H1 (cell line): ENCODE measurements at regions not wholly inside any gene's neighbourhood (a gene's known extent, or its start where the extent isn't known, plus 50 kb on each side); places are given as distances from the start of the nearest gene placed in this dataset.
"Not testable (repeated sequence)": the region's sequence is repeated elsewhere in the genome, so short reads cannot be mapped to it uniquely, and the experiment has no call there.

ENCODE experiments used
- BRCA1 ChIP-seq: IDR thresholded peaks from 2 replicates; pipeline ENCODE4 v1.6.1; 2012; ENCODE audit warnings: low read depth, low read length, improper control_type of control experiment
- EP300 ChIP-seq, 2 experiments: IDR thresholded peaks; 1 replicate in 1 of 2; 2 replicates in 1 of 2; pipeline ENCODE4 v1.6.1; 2011 to 2012; ENCODE audit warnings: low read depth in 2 of 2, low read length in 2 of 2, mild to moderate bottlenecking in 2 of 2, borderline replicate concordance in 1 of 2, inconsistent platforms in 1 of 2, moderate library complexity in 1 of 2
- EZH2 ChIP-seq: fragments of 200-600 bp; sonication (generic); IDR thresholded peaks from 2 replicates; pipeline ENCODE4 v1.7.1; 2012; ENCODE audit warnings: low read depth, mild to moderate bottlenecking, moderate library complexity, low read length, inconsistent platforms; ENCODE audit not compliant: severe bottlenecking
- FOSL1 ChIP-seq: IDR thresholded peaks from 2 replicates; pipeline ENCODE4 v1.6.1; 2011; ENCODE audit warnings: mild to moderate bottlenecking, low read depth, low read length, moderate library complexity; ENCODE audit not compliant: insufficient read depth
- GABPA ChIP-seq: IDR thresholded peaks from 2 replicates; pipeline ENCODE4 v1.6.1; 2011; ENCODE audit warnings: mild to moderate bottlenecking, low read length, moderate library complexity, borderline replicate concordance; ENCODE audit not compliant: insufficient read depth
- JUND ChIP-seq: IDR thresholded peaks from 2 replicates; pipeline ENCODE4 v1.6.1; 2011; ENCODE audit warnings: mild to moderate bottlenecking, improper control_type of control experiment, low read length
- POLR2A ChIP-seq, 2 experiments: IDR thresholded peaks; 1 replicate in 1 of 2; 2 replicates in 1 of 2; pipeline ENCODE4 v1.6.1; 2011; ENCODE audit warnings: low read depth in 2 of 2, low read length in 2 of 2, mild to moderate bottlenecking in 2 of 2; ENCODE audit errors: control extremely low read depth in 1 of 2
- POLR2AphosphoS5 ChIP-seq: IDR thresholded peaks from 2 replicates; pipeline ENCODE4 v1.6.1; 2011; ENCODE audit warnings: low read depth, low read length
- SP1 ChIP-seq: IDR thresholded peaks from 2 replicates; pipeline ENCODE4 v1.6.1; 2011; ENCODE audit warnings: low read depth, low read length
- SRF ChIP-seq: IDR thresholded peaks from 2 replicates; pipeline ENCODE4 v1.6.1; 2011; ENCODE audit warnings: mild to moderate bottlenecking, low read depth, low read length, moderate library complexity
- TEAD4 ChIP-seq: IDR thresholded peaks from 2 replicates; pipeline ENCODE4 v1.6.1; 2012; ENCODE audit warnings: low read depth, low read length, inconsistent platforms, mixed read lengths
- TF ChIP-seq, protein P1 (sequence below), 3 experiments: IDR thresholded peaks; 1 replicate in 2 of 3; 2 replicates in 1 of 3; pipeline versions ENCODE4 v1.5.1 to v1.6.1; 2011; ENCODE audit warnings: low read length in 3 of 3, mild to moderate bottlenecking in 3 of 3, inconsistent platforms in 2 of 3, low read depth in 1 of 3, moderate library complexity in 1 of 3; ENCODE audit not compliant: insufficient read depth in 1 of 3; ENCODE audit errors: control extremely low read depth in 1 of 3

DNA sequence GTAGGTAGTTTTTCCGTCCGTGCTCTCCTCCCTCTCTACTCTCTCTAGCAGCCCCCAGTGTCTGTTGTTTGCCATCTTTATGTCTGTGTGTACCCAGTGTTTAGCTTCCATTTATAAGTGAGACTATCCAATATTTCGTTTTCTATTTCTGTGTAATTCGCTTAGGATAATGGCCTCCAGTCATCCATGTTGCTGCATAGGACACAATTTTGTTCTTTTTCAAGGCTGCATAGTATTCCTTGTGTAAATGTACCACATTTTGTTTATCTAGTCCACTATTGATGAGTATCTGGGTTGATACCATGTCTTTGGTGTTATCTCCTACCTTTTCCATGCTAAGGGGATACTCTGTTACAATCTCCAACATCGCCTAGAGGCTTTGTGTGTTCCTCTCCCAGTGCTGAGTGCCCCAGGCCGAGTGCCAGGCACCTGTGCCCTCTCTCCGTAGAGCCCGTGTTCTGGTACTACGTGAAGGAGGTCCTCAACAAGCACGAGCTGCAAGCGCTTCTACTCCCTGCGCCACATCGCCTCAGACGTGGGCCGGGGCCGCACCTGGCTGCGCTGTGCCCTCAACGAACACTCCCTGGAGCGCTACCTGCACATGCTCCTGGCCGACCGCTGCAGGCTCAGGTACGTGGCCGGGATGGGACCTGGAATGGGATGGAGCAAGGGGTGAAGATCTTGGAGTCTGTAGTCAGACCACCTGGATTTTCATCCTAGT lies 51.0 kb downstream of the NPIPB11 start:
- TF ChIP-seq, protein P1, sequence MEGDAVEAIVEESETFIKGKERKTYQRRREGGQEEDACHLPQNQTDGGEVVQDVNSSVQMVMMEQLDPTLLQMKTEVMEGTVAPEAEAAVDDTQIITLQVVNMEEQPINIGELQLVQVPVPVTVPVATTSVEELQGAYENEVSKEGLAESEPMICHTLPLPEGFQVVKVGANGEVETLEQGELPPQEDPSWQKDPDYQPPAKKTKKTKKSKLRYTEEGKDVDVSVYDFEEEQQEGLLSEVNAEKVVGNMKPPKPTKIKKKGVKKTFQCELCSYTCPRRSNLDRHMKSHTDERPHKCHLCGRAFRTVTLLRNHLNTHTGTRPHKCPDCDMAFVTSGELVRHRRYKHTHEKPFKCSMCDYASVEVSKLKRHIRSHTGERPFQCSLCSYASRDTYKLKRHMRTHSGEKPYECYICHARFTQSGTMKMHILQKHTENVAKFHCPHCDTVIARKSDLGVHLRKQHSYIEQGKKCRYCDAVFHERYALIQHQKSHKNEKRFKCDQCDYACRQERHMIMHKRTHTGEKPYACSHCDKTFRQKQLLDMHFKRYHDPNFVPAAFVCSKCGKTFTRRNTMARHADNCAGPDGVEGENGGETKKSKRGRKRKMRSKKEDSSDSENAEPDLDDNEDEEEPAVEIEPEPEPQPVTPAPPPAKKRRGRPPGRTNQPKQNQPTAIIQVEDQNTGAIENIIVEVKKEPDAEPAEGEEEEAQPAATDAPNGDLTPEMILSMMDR (IDR thresholded peaks at IDR 0.05; ENCODE audit: control extremely low read depth in 1 of 3, insufficient read depth in 1 of 3, low read depth in 1 of 3, low read length in 3 of 3) = not testable (repeated sequence)
- not testable (repeated sequence) for TF ChIP-seq SP1; GABPA; FOSL1; JUND; BRCA1; SRF; POLR2AphosphoS5; POLR2A (IDR thresholded peaks at IDR 0.05; ENCODE audit: control extremely low read depth in 1 of 2, low read depth in 2 of 2, low read length in 2 of 2); EZH2; TEAD4; EP300 (IDR thresholded peaks at IDR 0.05; ENCODE audit: borderline replicate concordance in 1 of 2, low read depth in 2 of 2, low read length in 2 of 2)
